Gastrocnemius medialis (tissue), 4 donors: ENCODE measurements at regions not wholly inside any gene's neighbourhood (a gene's known extent, or its start where the extent isn't known, plus 50 kb on each side); places are given as distances from the start of the nearest gene placed in this dataset.

Source experiments
- CTCF ChIP-seq, 5 experiments: fragments of 450-650 bp in 3 of 5; fragments of 200-600 bp in 2 of 5; sonication (generic) in 2 of 5; IDR thresholded peaks in 4 of 5; conservative IDR thresholded peaks in 1 of 5; 1 replicate in 4 of 5; 2 replicates in 1 of 5; pipeline ENCODE4 v1.5.1; 2016 to 2019; ENCODE audit warnings: antibody characterized with exemption in 5 of 5, mild to moderate bottlenecking in 3 of 5, moderate library complexity in 3 of 5
- POLR2A ChIP-seq, 2 donors: fragments of 450-650 bp; IDR thresholded peaks; one replicate each; pipeline ENCODE4 v1.6.1; 2017; ENCODE audit warnings: antibody characterized with exemption in 2 of 2, mild to moderate bottlenecking in 2 of 2, moderate library complexity in 2 of 2

DNA sequence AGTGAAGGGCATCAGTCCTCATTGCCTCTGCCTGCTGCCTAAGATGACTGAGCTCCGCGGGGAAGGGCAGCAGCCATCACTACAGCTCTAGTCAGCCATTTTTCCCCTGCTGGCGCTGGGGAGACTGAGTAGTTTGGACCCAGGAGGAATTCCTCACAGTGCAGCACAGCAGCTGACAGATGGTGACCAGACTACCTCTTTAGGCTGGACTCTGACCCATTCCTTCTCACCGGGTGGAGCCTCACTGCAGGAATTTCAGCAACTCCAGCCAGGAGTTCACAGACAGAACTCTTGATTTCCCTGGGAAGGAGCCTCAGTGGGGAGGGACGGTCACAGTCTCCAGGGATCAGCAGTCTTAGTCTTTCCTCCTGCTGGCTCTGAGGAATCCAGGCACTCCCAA, 492.0 kb upstream of the MMS22L start:
- no peak for TF ChIP-seq CTCF (IDR thresholded peaks at IDR 0.05 in 4 of 5, conservative IDR thresholded peaks at IDR 0.05 in 1 of 5)
- TF ChIP-seq POLR2A (IDR thresholded peaks at IDR 0.05), result no peak
